22Rv1 (cell line): ENCODE measurements at regions not wholly inside any gene's neighbourhood (a gene's known extent, or its start where the extent isn't known, plus 50 kb on each side); places are given as distances from the start of the nearest gene placed in this dataset.

Source experiments
- H3K27ac ChIP-seq: fragments of 450-650 bp; 2 replicates; pipeline ENCODE4 v1.5.1; 2017
- CTCF ChIP-seq: fragments of 450-650 bp; IDR thresholded peaks from 2 replicates; pipeline ENCODE4 v1.5.1; 2017; ENCODE audit warnings: mild to moderate bottlenecking
- ZFX ChIP-seq: fragments of 450-650 bp; IDR thresholded peaks from 2 replicates; pipeline ENCODE4 v1.6.1; 2017; ENCODE audit warnings: antibody characterized with exemption, borderline replicate concordance

DNA sequence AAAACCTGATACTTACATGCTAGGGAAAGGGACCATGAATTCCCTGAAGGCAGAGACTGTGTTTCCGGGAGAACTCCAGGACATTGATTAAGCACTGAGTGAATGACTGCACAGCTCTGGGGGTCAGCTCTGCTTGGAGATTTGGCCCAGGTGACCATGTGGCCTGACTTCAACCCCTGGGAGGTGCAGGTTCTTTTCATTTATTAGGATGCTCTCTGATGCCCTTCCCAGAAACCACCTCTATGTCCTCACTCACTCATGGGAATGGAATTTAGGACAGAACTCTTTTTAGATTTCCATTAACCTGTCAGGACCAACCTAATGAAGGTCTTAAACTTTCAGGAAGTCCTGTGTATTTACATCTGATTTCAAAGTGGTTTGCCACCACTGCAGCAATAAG is 393.3 kb upstream of the ARGLU1 start:
- no peak overlapping the region for H3K27ac ChIP-seq
- no peak for TF ChIP-seq ZFX
- no peak for TF ChIP-seq CTCF

DNA sequence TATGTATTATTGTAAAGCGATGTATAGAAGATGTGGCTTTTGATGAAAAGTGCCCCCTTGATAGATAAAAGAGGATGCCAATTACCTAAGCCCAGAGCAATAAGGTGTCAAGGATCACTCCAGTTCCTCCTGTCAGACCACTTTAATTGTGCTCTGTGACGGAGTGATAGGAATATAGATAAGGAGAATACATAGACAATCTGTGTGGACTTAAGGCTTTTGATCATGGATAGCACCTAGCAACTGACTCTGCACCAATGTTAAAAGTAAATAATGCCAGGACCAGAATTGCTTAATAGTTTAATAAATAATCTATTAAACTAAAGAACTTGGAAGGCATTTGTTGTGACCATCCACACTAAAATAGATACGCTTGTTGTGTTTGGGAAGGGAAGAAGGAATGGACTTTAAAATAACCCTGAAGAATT is 390.7 kb upstream of the ARGLU1 start:
- TF ChIP-seq CTCF (no peak), ZFX (no peak)
- H3K27ac ChIP-seq, result no peak overlapping the region

DNA sequence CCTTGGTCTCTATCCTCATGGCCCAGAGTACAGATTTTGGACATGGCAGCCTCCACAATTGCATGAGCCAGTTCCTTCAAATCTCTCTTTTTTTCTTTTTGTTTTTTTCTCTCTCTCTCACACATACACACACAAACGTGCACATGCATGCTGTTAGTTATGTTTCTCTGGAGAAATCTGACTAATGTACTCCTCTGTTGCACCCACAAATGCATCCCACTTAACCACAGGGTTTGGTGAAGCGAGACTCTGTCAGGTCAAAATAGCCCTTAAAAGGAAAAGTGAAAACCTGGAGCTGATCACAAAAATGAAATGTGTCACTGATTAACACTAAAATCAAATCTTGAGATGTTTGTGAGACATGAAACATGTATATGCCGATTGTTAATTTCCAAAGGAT is 374.6 kb upstream of the ARGLU1 start:
- TF ChIP-seq ZFX, result no peak
- no peak for TF ChIP-seq CTCF
- no peak overlapping the region for H3K27ac ChIP-seq

- TF ChIP-seq CTCF, result no peak
- no peak for TF ChIP-seq ZFX
- H3K27ac ChIP-seq, result no peak overlapping the region
These were observed 373.8 kb upstream of the ARGLU1 start for GRCh38 chr13:106941779-106942178.

DNA sequence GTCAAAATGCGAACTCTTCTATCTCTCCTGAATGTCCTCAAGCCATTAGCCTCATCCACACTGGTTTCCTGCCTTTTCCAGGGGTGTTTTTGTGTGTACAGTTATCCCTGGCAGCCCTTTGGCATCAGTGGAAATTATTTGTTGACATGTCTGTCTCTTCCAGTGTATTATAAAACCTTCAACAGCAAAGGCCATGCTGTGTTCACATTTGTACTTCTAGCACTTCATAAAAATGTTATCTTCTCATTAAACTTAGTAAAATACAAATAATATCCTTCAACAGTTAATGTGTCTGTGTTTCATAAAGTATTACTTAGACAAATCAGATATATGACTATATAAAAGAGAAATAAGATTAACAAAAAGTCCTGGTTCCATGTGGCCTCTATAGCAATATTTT is 359.5 kb upstream of the ARGLU1 start:
- no peak overlapping the region for H3K27ac ChIP-seq
- TF ChIP-seq CTCF, result no peak
- no peak for TF ChIP-seq ZFX

- H3K27ac ChIP-seq, result no peak overlapping the region
These were observed 354.4 kb upstream of the ARGLU1 start for GRCh38 chr13:106922384-106922783.

GRCh38 chr13:106919638-106920037 is 351.7 kb upstream of the ARGLU1 start:
- no peak overlapping the region for H3K27ac ChIP-seq
- TF ChIP-seq ZFX, result no peak
- TF ChIP-seq CTCF, result no peak

More at GRCh38 chr13:106922384-106922783, 354.4 kb upstream of the ARGLU1 start:
- no peak for TF ChIP-seq CTCF
- TF ChIP-seq ZFX, result no peak
